GM12875 (cell line): ENCODE measurements at regions not wholly inside any gene's neighbourhood (a gene's known extent, or its start where the extent isn't known, plus 50 kb on each side); places are given as distances from the start of the nearest gene placed in this dataset.
"Not testable (repeated sequence)": the region's sequence is repeated elsewhere in the genome, so short reads cannot be mapped to it uniquely, and the experiment has no call there.

Experiments used
- H3K4me3 ChIP-seq: one replicate; pipeline ENCODE4 v1.5.1; 2011; ENCODE audit warnings: low read depth, low read length, control low read depth
- TF ChIP-seq, protein P1 (sequence below): IDR thresholded peaks from 2 replicates; pipeline ENCODE4 v1.5.1; 2011; ENCODE audit warnings: low read depth, mild to moderate bottlenecking, control low read depth, inconsistent platforms, low read length, moderate library complexity, borderline replicate concordance; ENCODE audit not compliant: insufficient read depth

DNA sequence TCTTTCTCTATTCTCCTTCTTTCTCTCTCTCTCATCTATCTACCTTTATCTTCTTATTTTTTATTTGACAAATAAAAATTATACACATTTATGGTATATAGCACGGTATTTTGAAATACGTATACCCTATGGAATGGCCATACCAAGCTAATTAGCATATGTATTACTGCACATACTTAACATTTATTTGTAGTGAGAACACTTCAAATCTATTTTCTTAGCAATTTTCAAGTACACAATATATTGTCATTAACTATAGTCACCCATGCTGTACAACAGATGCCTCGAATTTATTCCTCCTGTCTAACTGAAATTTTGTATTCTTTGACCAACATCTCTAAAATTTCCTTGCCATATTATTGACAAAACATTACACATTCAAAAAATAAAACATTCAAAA, 447.1 kb downstream of the MIAT start:
- no peak overlapping the region for H3K4me3 ChIP-seq
- TF ChIP-seq, protein P1, sequence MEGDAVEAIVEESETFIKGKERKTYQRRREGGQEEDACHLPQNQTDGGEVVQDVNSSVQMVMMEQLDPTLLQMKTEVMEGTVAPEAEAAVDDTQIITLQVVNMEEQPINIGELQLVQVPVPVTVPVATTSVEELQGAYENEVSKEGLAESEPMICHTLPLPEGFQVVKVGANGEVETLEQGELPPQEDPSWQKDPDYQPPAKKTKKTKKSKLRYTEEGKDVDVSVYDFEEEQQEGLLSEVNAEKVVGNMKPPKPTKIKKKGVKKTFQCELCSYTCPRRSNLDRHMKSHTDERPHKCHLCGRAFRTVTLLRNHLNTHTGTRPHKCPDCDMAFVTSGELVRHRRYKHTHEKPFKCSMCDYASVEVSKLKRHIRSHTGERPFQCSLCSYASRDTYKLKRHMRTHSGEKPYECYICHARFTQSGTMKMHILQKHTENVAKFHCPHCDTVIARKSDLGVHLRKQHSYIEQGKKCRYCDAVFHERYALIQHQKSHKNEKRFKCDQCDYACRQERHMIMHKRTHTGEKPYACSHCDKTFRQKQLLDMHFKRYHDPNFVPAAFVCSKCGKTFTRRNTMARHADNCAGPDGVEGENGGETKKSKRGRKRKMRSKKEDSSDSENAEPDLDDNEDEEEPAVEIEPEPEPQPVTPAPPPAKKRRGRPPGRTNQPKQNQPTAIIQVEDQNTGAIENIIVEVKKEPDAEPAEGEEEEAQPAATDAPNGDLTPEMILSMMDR, result no peak

DNA sequence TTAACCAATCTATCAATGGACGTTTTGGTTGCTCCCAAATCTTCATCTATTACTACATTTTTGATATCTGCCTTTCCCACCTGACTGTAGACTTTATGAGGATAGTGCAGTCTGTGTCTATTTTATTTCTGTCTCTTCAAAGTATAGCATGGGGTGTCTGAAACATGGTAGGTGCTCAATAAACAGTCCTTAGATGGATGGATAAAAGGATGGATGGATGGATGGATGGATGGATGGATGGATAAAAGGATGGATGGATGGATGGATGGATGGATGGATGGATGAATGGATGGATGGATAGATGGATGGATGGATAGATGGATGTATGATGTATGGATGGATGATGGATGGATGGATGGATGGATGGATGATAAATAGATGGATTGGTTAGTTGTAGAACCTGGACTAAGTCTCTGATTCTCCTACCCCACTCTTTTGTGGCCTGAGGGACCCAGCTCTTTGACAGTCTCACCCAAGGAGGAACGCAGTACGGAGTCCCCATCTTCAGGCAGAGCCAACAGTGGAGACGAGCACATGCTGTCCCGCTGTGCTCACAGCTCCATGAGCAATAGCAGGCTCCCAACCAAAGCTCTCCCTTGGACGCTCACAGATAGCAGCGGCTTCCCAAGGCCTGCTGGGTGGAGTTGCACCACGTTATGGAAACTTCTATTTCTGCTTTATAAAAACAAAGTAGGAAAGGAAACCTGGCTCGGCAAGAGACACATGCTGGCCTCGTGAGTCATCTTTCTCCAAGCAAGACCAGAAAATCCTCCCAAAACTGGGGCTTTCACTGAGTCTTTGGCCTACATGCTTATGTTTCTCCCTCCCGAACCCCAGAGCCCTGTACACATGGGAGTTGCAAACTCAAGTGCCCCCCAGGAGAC, 448.0 kb downstream of the MIAT start:
- TF ChIP-seq, protein P1, result no peak
- no peak overlapping the region for H3K4me3 ChIP-seq

DNA sequence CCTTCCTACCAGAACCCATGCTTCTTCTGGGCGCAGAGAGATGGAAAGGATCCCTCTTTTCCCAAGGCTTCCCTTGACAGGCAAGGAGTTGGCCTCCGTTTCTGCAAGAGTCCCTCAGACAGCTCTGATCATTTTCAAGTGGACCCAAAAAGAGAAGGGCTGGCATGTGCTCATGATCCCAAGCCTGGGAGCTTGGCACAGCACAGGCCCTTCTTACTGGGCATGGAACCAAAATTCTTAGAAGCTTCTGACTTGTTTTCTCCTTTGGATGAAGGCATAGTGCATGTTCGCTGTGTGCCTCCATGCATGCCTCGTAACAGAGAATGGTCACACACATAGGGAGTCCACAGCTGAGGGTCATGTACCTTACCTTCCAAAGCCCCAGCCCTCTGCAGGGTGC, 449.6 kb downstream of the MIAT start:
- no peak overlapping the region for H3K4me3 ChIP-seq
- TF ChIP-seq, protein P1, result no peak

DNA sequence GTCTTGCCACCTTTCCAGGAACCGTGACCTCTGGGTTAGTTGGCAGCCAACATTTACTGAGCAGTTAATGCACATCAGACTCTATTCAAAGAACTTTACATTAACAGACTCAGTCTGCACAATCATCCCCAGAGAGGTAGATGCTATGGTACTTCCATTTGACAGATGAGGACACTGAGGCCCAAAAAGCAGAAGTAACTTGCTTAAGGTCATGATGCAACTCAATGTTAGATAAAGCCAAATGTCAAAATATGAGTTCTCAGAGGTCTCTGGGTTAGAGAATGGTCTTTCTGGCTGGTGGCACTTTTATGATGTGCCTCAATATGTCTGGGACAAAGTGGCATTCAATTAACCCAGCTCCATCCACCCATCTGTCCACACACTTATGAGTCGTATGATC, 450.0 kb downstream of the MIAT start:
- H3K4me3 ChIP-seq, result no peak overlapping the region
- TF ChIP-seq, protein P1, result no peak

DNA sequence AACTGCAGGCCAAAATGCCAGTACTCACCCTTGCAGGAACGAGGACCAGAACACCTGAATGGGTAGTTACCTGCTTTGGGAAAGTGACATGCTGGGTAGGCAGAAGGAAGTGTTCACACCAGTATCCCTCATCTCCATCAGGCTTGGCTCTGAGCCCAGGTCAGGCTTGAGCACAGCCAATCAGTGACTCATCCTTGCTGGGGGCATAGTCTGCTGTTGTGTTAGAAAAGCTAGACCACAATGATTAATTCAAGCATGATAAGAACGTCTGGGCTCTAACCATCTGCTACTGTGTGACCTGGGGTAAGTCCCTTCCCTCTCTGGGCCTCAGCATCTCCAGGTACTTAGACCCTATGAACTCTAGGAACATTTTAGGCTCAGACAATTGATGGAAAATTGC, 450.4 kb downstream of the MIAT start:
- H3K4me3 ChIP-seq, result no peak overlapping the region
- TF ChIP-seq, protein P1, result no peak

DNA sequence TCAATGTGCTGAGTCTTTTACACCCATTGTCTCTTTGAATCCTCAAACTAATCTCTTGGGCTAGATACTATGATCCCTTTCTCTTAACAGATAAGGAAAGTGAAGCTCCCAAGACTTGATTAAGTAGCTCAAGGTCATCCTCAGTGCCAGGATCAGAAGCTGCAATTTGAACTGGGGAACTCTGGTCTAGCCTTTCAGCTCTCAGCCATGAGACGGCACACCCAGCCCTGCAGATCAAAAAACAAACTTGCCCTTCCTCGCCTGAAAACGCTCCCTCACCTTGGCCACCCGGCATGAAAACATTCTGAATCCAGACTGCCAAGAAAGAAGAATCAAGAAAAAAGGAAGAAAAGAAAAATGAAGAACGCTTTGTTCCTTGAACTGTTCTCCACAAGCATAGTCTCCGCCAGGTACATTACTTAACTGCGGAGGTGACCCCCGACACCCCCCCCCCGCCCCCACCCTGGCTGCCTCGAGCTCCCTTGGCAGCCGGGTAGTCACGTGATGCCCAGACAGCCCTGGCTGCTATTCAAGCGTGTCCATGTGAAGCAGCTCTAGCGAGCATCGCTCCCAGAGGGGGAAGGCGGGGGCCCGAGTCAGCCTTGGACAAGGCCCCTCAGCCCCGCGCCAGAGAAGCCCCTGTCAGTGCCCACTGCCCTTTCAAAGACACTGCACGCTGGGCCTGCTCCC, 451.2 kb downstream of the MIAT start:
- TF ChIP-seq, protein P1, result no peak
- no peak overlapping the region for H3K4me3 ChIP-seq

DNA sequence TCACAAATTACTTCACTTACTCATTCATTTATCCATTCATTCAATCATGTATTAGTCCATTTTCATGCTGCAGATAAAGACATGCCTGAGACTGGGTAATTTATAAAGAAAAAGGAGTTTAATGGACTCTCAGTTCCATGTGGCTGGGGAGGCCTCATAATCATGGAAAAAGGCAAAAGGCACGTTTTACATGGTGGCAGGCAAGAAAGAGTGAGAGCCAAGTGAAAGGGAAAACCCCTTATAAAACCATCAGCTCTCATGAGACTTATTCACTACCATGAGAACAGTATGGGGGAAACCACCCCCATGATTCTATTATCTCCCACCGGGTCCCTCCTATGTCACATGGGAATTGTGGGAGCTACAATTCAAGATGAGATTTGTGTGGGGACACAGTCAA, 452.0 kb downstream of the MIAT start:
- H3K4me3 ChIP-seq, result not testable (repeated sequence)
